IMR-90 (cell line): ENCODE measurements at regions not wholly inside any gene's neighbourhood (a gene's known extent, or its start where the extent isn't known, plus 50 kb on each side); places are given as distances from the start of the nearest gene placed in this dataset.

ENCODE experiments used
- ATAC-seq: fragments of 200-7000 bp; cut with Tn5 transposase; 2 replicates; pipeline ENCODE4 v1.9.1; 2020; ENCODE audit warnings: low read depth, mild to moderate bottlenecking, moderate library complexity
- BruUV-seq: library from RNA; stranded (reverse); fragments of 400-500 nt; replicated peaks from 2 replicates; lab custom pipeline; 2021; lab: Mats Ljungman, UMichigan
- CTCF ChIA-PET: fragments of 300-600 bp; formaldehyde crosslinking; extraction: SDS; loops from one replicate; lab custom pipeline; 2021; ENCODE audit warnings: antibody characterized with exemption; lab: Yijun Ruan, JAX
- POLR2A ChIA-PET: fragments of 300-600 bp; sonication (Branson Sonifier 250); formaldehyde crosslinking; loops from one replicate; lab custom pipeline; 2022; ENCODE audit warnings: antibody characterized with exemption; ENCODE audit not compliant: unreplicated experiment; lab: Charles Lee
- DNase-seq: peaks from one replicate; pipeline ENCODE4 v3.0.0; 2013
- H2AFZ ChIP-seq: replicated peaks from 2 replicates; pipeline ENCODE3; 2013; ENCODE audit warnings: low read length, mild to moderate bottlenecking; ENCODE audit not compliant: poor library complexity
- H2AK5ac ChIP-seq: 2 replicates; pipeline ENCODE4 v1.6.1; 2013; ENCODE audit warnings: low read depth, low read length, inconsistent platforms
- H2AK9ac ChIP-seq: replicated peaks from 2 replicates; pipeline ENCODE3; 2013; ENCODE audit warnings: mild to moderate bottlenecking, low read depth, low read length, moderate library complexity; ENCODE audit not compliant: poor library complexity
- H2BK120ac ChIP-seq: 2 replicates; pipeline ENCODE4 v1.6.1; 2013; ENCODE audit warnings: low read depth, low read length, inconsistent platforms
- H2BK15ac ChIP-seq: 3 replicates; pipeline ENCODE4 v1.6.1; 2013; ENCODE audit warnings: low read depth, low read length, inconsistent platforms
- H2BK20ac ChIP-seq: 2 replicates; pipeline ENCODE4 v1.6.1; 2013; ENCODE audit warnings: low read depth, mild to moderate bottlenecking, inconsistent platforms, low read length, moderate library complexity
- H2BK5ac ChIP-seq: 2 replicates; pipeline ENCODE4 v1.6.1; 2013; ENCODE audit warnings: mild to moderate bottlenecking, low read depth, low read length, inconsistent platforms; ENCODE audit not compliant: poor library complexity, severe bottlenecking
- H3K14ac ChIP-seq: replicated peaks from 2 replicates; pipeline ENCODE4 v1.6.1; 2013; ENCODE audit warnings: low read depth, low read length, inconsistent platforms
- H3K18ac ChIP-seq: 2 replicates; pipeline ENCODE4 v1.6.1; 2013; ENCODE audit warnings: low read depth, low read length, control low read depth
- H3K23ac ChIP-seq: 2 replicates; pipeline ENCODE4 v1.6.1; 2013; ENCODE audit warnings: low read depth, low read length, inconsistent platforms
- H3K27ac ChIP-seq: 2 replicates; pipeline ENCODE4 v1.5.1; 2013; ENCODE audit warnings: mild to moderate bottlenecking, control low read depth, low read length; ENCODE audit not compliant: insufficient read depth
- H3K27me3 ChIP-seq: 2 replicates; pipeline ENCODE4 v1.6.1; 2013; ENCODE audit warnings: low read length; ENCODE audit not compliant: control insufficient read depth, insufficient read depth
- H3K36me3 ChIP-seq: 2 replicates; pipeline ENCODE4 v1.6.1; 2013; ENCODE audit warnings: low read length, mixed read lengths; ENCODE audit not compliant: control insufficient read depth, insufficient read depth
- H3K4ac ChIP-seq: 2 replicates; pipeline ENCODE4 v1.6.1; 2013; ENCODE audit warnings: low read depth, low read length, inconsistent platforms
- H3K4me1 ChIP-seq: 2 replicates; pipeline ENCODE4 v1.6.1; 2013; ENCODE audit warnings: low read length, mixed read lengths; ENCODE audit not compliant: control insufficient read depth, insufficient read depth
- H3K4me2 ChIP-seq: 2 replicates; pipeline ENCODE4 v1.6.1; 2013; ENCODE audit warnings: low read depth, mild to moderate bottlenecking, control low read depth, low read length, moderate library complexity
- H3K4me3 ChIP-seq: 2 replicates; pipeline ENCODE4 v1.5.1; 2013; ENCODE audit warnings: low read depth, mild to moderate bottlenecking, control low read depth, low read length, moderate library complexity; ENCODE audit not compliant: insufficient read depth
- H3K56ac ChIP-seq: 2 replicates; pipeline ENCODE4 v1.6.1; 2013; ENCODE audit warnings: low read length, inconsistent platforms; ENCODE audit not compliant: insufficient read depth; ENCODE audit errors: extremely low read depth
- H3K79me1 ChIP-seq, 2 experiments: 2 replicates each; pipeline ENCODE4 v1.6.1; 2013; ENCODE audit warnings: low read length in 2 of 2, inconsistent platforms in 1 of 2, low read depth in 1 of 2
- H3K9ac ChIP-seq: 2 replicates; pipeline ENCODE4 v1.6.1; 2013; ENCODE audit warnings: low read depth, low read length, control low read depth
- H3K9me1 ChIP-seq: 2 replicates; pipeline ENCODE4 v1.6.1; 2013; ENCODE audit warnings: low read length, inconsistent platforms; ENCODE audit not compliant: insufficient read depth
- H3K9me3 ChIP-seq: 2 replicates; pipeline ENCODE4 v1.6.1; 2013; ENCODE audit warnings: low read length; ENCODE audit not compliant: control insufficient read depth, insufficient read depth
- H4K20me1 ChIP-seq: 2 replicates; pipeline ENCODE4 v1.6.1; 2013; ENCODE audit warnings: low read length, inconsistent platforms; ENCODE audit not compliant: insufficient read depth
- H4K5ac ChIP-seq: 2 replicates; pipeline ENCODE4 v1.6.1; 2013; ENCODE audit warnings: mild to moderate bottlenecking, low read depth, low read length, control low read depth
- H4K8ac ChIP-seq, 2 experiments: 2 replicates each; pipeline ENCODE4 v1.6.1; 2013; ENCODE audit warnings: low read depth in 2 of 2, low read length in 2 of 2, control low read depth in 1 of 2, inconsistent platforms in 1 of 2
- H4K91ac ChIP-seq: 2 replicates; pipeline ENCODE4 v1.6.1; 2013; ENCODE audit warnings: low read depth, low read length, inconsistent platforms; ENCODE audit not compliant: insufficient read depth
- BHLHE40 ChIP-seq: fragments of 150-350 bp; IDR thresholded peaks from 2 replicates; pipeline ENCODE4 v1.6.1; 2016; ENCODE audit warnings: mild to moderate bottlenecking, low read depth, low read length
- CHD1 ChIP-seq: IDR thresholded peaks from 2 replicates; pipeline ENCODE4 v1.6.1; 2012; ENCODE audit warnings: low read depth, low read length, improper control_type of control experiment
- FOS ChIP-seq: fragments of 150-350 bp; IDR thresholded peaks from 2 replicates; pipeline ENCODE4 v1.6.1; 2016; ENCODE audit warnings: low read depth, low read length
- MAZ ChIP-seq: IDR thresholded peaks from 2 replicates; pipeline ENCODE4 v1.6.1; 2012; ENCODE audit warnings: low read depth, mild to moderate bottlenecking, low read length, improper control_type of control experiment, moderate library complexity, borderline replicate concordance
- MXI1 ChIP-seq: IDR thresholded peaks from 2 replicates; pipeline ENCODE4 v1.6.1; 2012; ENCODE audit warnings: low read depth, mild to moderate bottlenecking, low read length, moderate library complexity, borderline replicate concordance
- NFE2L2 ChIP-seq: fragments of 150-350 bp; IDR thresholded peaks from 2 replicates; pipeline ENCODE4 v1.6.1; 2016; ENCODE audit warnings: low read depth, mild to moderate bottlenecking, low read length
- POLR2A ChIP-seq: IDR thresholded peaks from 2 replicates; pipeline ENCODE4 v1.6.1; 2012; ENCODE audit warnings: mild to moderate bottlenecking, low read depth, low read length
- RAD21 ChIP-seq: IDR thresholded peaks from 2 replicates; pipeline ENCODE4 v1.6.1; 2012; ENCODE audit warnings: low read length, improper control_type of control experiment
- RCOR1 ChIP-seq: IDR thresholded peaks from 2 replicates; pipeline ENCODE4 v1.6.1; 2012; ENCODE audit warnings: mild to moderate bottlenecking, low read length, improper control_type of control experiment; ENCODE audit not compliant: insufficient replicate concordance
- RFX5 ChIP-seq: IDR thresholded peaks from 2 replicates; pipeline ENCODE4 v1.8.0; 2012; ENCODE audit warnings: low read depth, mild to moderate bottlenecking, low read length, moderate library complexity
- SMC3 ChIP-seq: fragments of 150-350 bp; IDR thresholded peaks from 2 replicates; pipeline ENCODE4 v1.6.1; 2016; ENCODE audit warnings: low read depth, mild to moderate bottlenecking, antibody characterized with exemption, low read length, moderate library complexity
- USF2 ChIP-seq: fragments of 150-350 bp; IDR thresholded peaks from 2 replicates; pipeline ENCODE4 v1.6.1; 2017; ENCODE audit warnings: mild to moderate bottlenecking, antibody characterized with exemption, low read length, low read depth
- WGBS, 2 experiments: methylation state at CpG; one replicate each; pipeline versions ENCODE4 v1.1.5 to v1.1.7; 2013; ENCODE audit warnings: missing lambda C conversion rate in 2 of 2; ENCODE audit not compliant: insufficient read length in 1 of 2; ENCODE audit errors: extremely low coverage in 2 of 2; 5-methylcytosine and 5-hydroxymethylcytosine counted together
- dilution Hi-C: fragments of 300-500 bp; cut with HindIII; formaldehyde crosslinking; loops from one replicate; pipeline ENCODE4 v1.14.3; 2018; ENCODE audit warnings: low sequenced_read_pairs; ENCODE audit not compliant: unreplicated experiment
- in situ Hi-C: fragments of 300-500 bp; cut with MboI; formaldehyde crosslinking; loops from 3 replicates; pipeline ENCODE4 v1.14.3; 2019; ENCODE audit warnings: low sequenced_read_pairs, inconsistent platforms, mixed read lengths
- intact Hi-C: fragments of 100-400 bp; cut with micrococcal nuclease; formaldehyde crosslinking; loops from 2 replicates; pipeline ENCODE4 v1.10.0; 2022
- TF ChIP-seq, protein P1 (sequence below): conservative IDR thresholded peaks from 2 replicates; pipeline ENCODE4 v1.5.1; 2012; ENCODE audit warnings: mild to moderate bottlenecking, low read depth, low read length, improper control_type of control experiment
- TF ChIP-seq, protein P2 (sequence below): fragments of 150-350 bp; IDR thresholded peaks from 2 replicates; pipeline ENCODE4 v1.6.1; 2016; ENCODE audit warnings: low read depth, mild to moderate bottlenecking, low read length, moderate library complexity, borderline replicate concordance

DNA sequence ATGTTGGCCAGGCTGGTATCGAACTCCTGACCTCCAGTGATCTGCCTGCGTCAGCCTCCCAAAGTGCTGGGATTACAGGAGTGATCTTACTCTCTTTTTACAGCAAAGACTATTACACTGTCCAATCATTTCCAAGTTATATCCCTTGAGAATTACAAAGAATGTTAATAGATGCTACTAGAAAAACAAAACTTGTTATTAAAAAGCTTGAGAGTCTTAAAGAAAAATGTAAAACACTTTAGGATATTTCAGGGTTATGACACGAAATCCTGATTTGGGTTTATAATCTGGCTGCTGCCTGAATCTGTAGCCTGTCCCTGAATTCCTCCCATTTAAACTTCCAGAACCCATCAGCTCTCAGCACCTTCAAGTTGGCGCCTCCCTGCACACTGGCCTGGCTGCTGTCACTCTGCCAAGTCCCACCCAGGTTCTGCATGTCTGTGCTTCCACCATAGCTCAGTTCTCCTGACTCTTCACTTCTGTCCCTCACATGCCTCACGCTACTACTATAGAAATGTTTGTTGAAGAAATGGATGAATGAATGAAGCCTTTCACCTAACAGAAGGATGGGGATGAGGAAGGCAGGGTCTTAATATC, 55.8 kb upstream of the RFXAP start:
- Histone ChIP-seq H4K91ac (no peak overlapping the region), H3K9me3 (peaks cover 2% of the 10 kb centered on the region; the same call in 1 of the 2 replicates), H3K14ac (no peak overlapping the region), H4K20me1 (no peaks in the 10 kb centered on the region), H3K23ac (no peak overlapping the region), H2BK15ac (no peak overlapping the region), H2AK9ac (no peak overlapping the region), H2AFZ (no peak overlapping the region), H3K4ac (no peak overlapping the region), H2AK5ac (no peak overlapping the region), H4K5ac (no peak overlapping the region), H3K56ac (no peak overlapping the region), H3K9ac (no peak overlapping the region), H3K27ac (no peak overlapping the region), H3K18ac (no peak overlapping the region), H2BK20ac (no peak overlapping the region), H3K9me1 (no peaks in the 10 kb centered on the region), H4K8ac (no peak overlapping the region), H3K4me1 (no peaks in the 10 kb centered on the region), H3K79me1 (no peaks in the 10 kb centered on the region), H3K27me3 (no peaks in the 10 kb centered on the region; the same call in 1 of the 2 replicates), H2BK5ac (no peak overlapping the region), H3K4me2 (no peak overlapping the region), H3K36me3 (no peaks in the 10 kb centered on the region), H3K4me3 (no peak overlapping the region), H2BK120ac (no peak overlapping the region)
- ChIA-PET POLR2A (no interaction called here), CTCF (no interaction called here)
- in situ Hi-C loops (no loop called here), dilution Hi-C loops (no loop called here), intact Hi-C loops (no loop called here)
- ATAC-seq (no peak), DNase-seq (no peak)
- WGBS, 2 experiments, result no CpG with 5 or more reads among the region's 5 CpGs
- BruUV-seq, result no TSS peak
- TF ChIP-seq BHLHE40, result no peak
- no peak for TF ChIP-seq RFX5
- TF ChIP-seq, protein P1, sequence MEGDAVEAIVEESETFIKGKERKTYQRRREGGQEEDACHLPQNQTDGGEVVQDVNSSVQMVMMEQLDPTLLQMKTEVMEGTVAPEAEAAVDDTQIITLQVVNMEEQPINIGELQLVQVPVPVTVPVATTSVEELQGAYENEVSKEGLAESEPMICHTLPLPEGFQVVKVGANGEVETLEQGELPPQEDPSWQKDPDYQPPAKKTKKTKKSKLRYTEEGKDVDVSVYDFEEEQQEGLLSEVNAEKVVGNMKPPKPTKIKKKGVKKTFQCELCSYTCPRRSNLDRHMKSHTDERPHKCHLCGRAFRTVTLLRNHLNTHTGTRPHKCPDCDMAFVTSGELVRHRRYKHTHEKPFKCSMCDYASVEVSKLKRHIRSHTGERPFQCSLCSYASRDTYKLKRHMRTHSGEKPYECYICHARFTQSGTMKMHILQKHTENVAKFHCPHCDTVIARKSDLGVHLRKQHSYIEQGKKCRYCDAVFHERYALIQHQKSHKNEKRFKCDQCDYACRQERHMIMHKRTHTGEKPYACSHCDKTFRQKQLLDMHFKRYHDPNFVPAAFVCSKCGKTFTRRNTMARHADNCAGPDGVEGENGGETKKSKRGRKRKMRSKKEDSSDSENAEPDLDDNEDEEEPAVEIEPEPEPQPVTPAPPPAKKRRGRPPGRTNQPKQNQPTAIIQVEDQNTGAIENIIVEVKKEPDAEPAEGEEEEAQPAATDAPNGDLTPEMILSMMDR, result no peak
- TF ChIP-seq CHD1, result no peak
- no peak for TF ChIP-seq RCOR1
- no peak for TF ChIP-seq RAD21
- TF ChIP-seq, protein P2, sequence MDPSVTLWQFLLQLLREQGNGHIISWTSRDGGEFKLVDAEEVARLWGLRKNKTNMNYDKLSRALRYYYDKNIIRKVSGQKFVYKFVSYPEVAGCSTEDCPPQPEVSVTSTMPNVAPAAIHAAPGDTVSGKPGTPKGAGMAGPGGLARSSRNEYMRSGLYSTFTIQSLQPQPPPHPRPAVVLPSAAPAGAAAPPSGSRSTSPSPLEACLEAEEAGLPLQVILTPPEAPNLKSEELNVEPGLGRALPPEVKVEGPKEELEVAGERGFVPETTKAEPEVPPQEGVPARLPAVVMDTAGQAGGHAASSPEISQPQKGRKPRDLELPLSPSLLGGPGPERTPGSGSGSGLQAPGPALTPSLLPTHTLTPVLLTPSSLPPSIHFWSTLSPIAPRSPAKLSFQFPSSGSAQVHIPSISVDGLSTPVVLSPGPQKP, result no peak
- TF ChIP-seq POLR2A, result no peak
- TF ChIP-seq MAZ, result no peak
- no peak for TF ChIP-seq USF2
- TF ChIP-seq MXI1, result no peak
- TF ChIP-seq NFE2L2, result no peak
- TF ChIP-seq FOS, result no peak
- TF ChIP-seq SMC3, result no peak
